ENCODE measurements at regions not wholly inside any gene's neighbourhood (a gene's known extent, or its start where the extent isn't known, plus 50 kb on each side); places are given as distances from the start of the nearest gene placed in this dataset.

GRCh38 chr5:33231935-33232334 is 208.8 kb upstream of the TARS1 start:
- Histone ChIP-seq H3K9ac (ENCODE audit: insufficient read length, low read depth) (no peak overlapping the region), H3K4me3 (ENCODE audit: insufficient read length, low read depth) (no peak overlapping the region), H3K9me3 (ENCODE audit: insufficient read depth, low read length) (no peaks in the 10 kb centered on the region), H3K4me1 (ENCODE audit: insufficient read depth, insufficient read length) (no peaks in the 10 kb centered on the region), H3K36me3 (ENCODE audit: insufficient read depth, insufficient read length, low read length) (no peaks in the 10 kb centered on the region), H3K27me3 (ENCODE audit: insufficient read depth, insufficient read length) (no peaks in the 10 kb centered on the region)
- DNase-seq (ENCODE audit: low read depth, low spot score) = no peak
- TF ChIP-seq SUZ12 (IDR thresholded peaks at IDR 0.05; ENCODE audit: extremely low read depth, insufficient read depth, insufficient read length) (no peak), ZNF274 (IDR thresholded peaks at IDR 0.05; ENCODE audit: low read depth, low read length) (no peak), YY1 (IDR thresholded peaks at IDR 0.05; ENCODE audit: insufficient read depth, insufficient read length) (no peak)

DNA sequence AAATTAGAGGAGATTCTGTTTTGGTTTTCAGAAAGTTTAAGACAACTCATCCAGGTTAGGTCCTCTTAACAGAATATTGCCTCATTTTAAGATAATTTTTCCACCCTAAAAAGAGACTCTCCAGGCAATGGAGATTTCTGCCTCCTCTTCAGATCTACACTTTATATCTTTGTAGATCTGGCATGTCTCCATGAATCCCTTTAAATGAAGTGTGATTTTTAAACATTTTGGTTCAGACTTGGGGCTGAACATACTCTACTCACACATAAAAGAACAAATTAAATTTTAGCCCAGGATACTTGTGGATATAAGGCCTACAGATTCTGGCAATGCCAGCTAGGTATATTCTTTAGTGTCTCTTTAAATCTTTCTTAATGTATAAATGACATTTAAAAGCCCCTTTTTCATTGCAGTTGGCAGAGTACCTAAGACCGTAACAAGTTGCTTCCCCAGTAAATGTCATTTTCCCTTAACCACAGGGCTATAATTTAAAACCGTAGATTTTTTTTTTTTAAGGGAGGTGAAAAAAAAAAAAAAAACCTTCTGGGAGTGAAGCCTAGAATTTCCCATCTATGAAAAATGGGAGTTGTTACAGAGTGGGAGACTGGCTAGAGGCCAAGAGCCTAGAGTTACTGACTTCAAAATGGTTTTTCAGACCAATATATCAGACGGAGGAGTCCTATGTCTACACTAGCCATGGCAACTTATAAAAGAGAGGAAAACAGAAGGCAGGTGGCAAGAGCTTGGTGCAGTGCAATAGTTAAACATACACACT is 207.8 kb upstream of the TARS1 start:
- no peaks in the 10 kb centered on the region for H3K27me3 ChIP-seq (ENCODE audit: insufficient read depth, insufficient read length)
- no peaks in the 10 kb centered on the region for H3K9me3 ChIP-seq (ENCODE audit: insufficient read depth, low read length)
- TF ChIP-seq YY1 (IDR thresholded peaks at IDR 0.05; ENCODE audit: insufficient read depth, insufficient read length) (no peak), SUZ12 (IDR thresholded peaks at IDR 0.05; ENCODE audit: extremely low read depth, insufficient read depth, insufficient read length) (no peak), ZNF274 (IDR thresholded peaks at IDR 0.05; ENCODE audit: low read depth, low read length) (no peak)
- no peaks in the 10 kb centered on the region for H3K36me3 ChIP-seq (ENCODE audit: insufficient read depth, insufficient read length, low read length)
- no peak overlapping the region for H3K4me3 ChIP-seq (ENCODE audit: insufficient read length, low read depth)
- H3K9ac ChIP-seq (ENCODE audit: insufficient read length, low read depth) = no peak overlapping the region
- no peaks in the 10 kb centered on the region for H3K4me1 ChIP-seq (ENCODE audit: insufficient read depth, insufficient read length)
- no peak for DNase-seq (ENCODE audit: low read depth, low spot score)

- Histone ChIP-seq H3K9me3 (ENCODE audit: insufficient read depth, low read length) (no peaks in the 10 kb centered on the region), H3K27me3 (ENCODE audit: insufficient read depth, insufficient read length) (no peaks in the 10 kb centered on the region), H3K4me1 (ENCODE audit: insufficient read depth, insufficient read length) (no peaks in the 10 kb centered on the region), H3K36me3 (ENCODE audit: insufficient read depth, insufficient read length, low read length) (no peaks in the 10 kb centered on the region), H3K4me3 (ENCODE audit: insufficient read length, low read depth) (no peak overlapping the region), H3K9ac (ENCODE audit: insufficient read length, low read depth) (no peak overlapping the region)
- TF ChIP-seq ZNF274 (IDR thresholded peaks at IDR 0.05; ENCODE audit: low read depth, low read length) = no peak
- no peak for TF ChIP-seq YY1 (IDR thresholded peaks at IDR 0.05; ENCODE audit: insufficient read depth, insufficient read length)
- TF ChIP-seq SUZ12 (IDR thresholded peaks at IDR 0.05; ENCODE audit: extremely low read depth, insufficient read depth, insufficient read length) = no peak
- no peak for DNase-seq (ENCODE audit: low read depth, low spot score)
These were observed 205.5 kb upstream of the TARS1 start for GRCh38 chr5:33235304-33235703.

GRCh38 chr5:33235824-33236223 is 204.9 kb upstream of the TARS1 start:
- no peak for TF ChIP-seq SUZ12 (IDR thresholded peaks at IDR 0.05; ENCODE audit: extremely low read depth, insufficient read depth, insufficient read length)
- no peak for TF ChIP-seq ZNF274 (IDR thresholded peaks at IDR 0.05; ENCODE audit: low read depth, low read length)
- no peak for TF ChIP-seq YY1 (IDR thresholded peaks at IDR 0.05; ENCODE audit: insufficient read depth, insufficient read length)
- Histone ChIP-seq H3K36me3 (ENCODE audit: insufficient read depth, insufficient read length, low read length) (no peaks in the 10 kb centered on the region), H3K9ac (ENCODE audit: insufficient read length, low read depth) (no peak overlapping the region), H3K4me3 (ENCODE audit: insufficient read length, low read depth) (no peak overlapping the region), H3K4me1 (ENCODE audit: insufficient read depth, insufficient read length) (no peaks in the 10 kb centered on the region), H3K27me3 (ENCODE audit: insufficient read depth, insufficient read length) (no peaks in the 10 kb centered on the region), H3K9me3 (ENCODE audit: insufficient read depth, low read length) (no peaks in the 10 kb centered on the region)
- DNase-seq (ENCODE audit: low read depth, low spot score) = no peak

DNA sequence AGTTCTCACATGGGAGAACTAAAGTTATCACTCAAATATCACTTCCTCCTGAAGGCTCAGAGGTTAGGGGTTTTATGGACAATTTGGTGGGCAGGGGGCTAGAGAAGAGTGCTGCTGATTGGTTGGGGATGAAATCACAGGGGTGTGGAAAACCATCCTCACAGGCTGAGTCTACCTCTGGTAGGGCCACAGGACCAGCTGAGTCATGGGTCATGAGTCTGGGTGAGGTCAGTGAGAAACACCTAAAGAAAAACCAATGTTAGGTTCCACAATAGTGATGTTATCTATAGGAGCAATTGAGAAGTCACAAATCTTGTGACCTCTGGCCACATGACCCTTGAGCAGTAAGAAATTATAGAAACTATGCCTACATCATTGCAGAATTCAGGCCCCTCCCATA is 203.3 kb upstream of the TARS1 start:
- Histone ChIP-seq H3K4me1 (ENCODE audit: insufficient read depth, insufficient read length) (no peaks in the 10 kb centered on the region), H3K9me3 (ENCODE audit: insufficient read depth, low read length) (no peaks in the 10 kb centered on the region), H3K27me3 (ENCODE audit: insufficient read depth, insufficient read length) (no peaks in the 10 kb centered on the region), H3K36me3 (ENCODE audit: insufficient read depth, insufficient read length, low read length) (no peaks in the 10 kb centered on the region), H3K4me3 (ENCODE audit: insufficient read length, low read depth) (no peak overlapping the region), H3K9ac (ENCODE audit: insufficient read length, low read depth) (no peak overlapping the region)
- no peak for DNase-seq (ENCODE audit: low read depth, low spot score)
- TF ChIP-seq ZNF274 (IDR thresholded peaks at IDR 0.05; ENCODE audit: low read depth, low read length) = no peak
- no peak for TF ChIP-seq SUZ12 (IDR thresholded peaks at IDR 0.05; ENCODE audit: extremely low read depth, insufficient read depth, insufficient read length)
- no peak for TF ChIP-seq YY1 (IDR thresholded peaks at IDR 0.05; ENCODE audit: insufficient read depth, insufficient read length)

DNA sequence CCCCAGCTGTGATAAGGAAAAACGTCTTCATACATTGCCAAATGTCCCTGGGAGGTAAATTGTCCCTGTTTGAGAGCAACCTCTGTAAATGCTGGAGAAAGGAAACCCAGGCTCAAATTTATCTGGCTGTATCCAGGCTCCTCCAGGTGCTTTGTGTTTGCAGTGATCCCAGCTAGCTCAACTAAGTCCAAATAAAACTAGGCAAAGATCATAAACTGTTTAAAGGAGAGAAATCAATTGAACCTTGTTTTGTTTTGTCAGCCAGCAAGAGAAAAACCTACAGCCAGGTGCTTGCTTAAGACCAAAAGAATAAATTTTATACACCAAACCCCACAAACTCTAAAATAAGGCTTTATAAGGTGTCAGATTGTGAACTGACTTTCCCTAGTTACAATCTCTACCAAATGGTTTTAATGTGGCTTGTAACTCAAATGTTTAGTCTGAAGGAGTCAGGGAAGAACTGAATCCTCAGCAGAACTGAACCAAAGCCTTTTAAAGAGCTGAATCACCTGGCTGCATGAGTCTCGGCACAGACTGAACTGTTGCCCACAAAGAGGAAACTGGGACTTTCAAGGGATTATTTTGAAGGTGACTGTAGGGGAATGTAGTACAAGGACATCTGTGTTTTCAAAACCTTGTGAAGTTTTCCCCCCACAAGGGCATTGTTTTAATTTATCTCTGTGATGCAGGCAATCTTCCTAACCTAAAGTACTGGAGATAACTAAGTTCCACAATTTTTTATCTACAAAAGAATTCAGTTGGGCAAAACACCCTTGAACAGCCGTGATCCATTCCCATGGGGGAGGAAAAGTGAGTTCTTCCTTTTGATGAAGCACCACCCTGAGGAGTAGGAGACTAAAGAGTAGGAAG is 201.7 kb upstream of the TARS1 start:
- TF ChIP-seq YY1 (IDR thresholded peaks at IDR 0.05; ENCODE audit: insufficient read depth, insufficient read length) (no peak), ZNF274 (IDR thresholded peaks at IDR 0.05; ENCODE audit: low read depth, low read length) (no peak), SUZ12 (IDR thresholded peaks at IDR 0.05; ENCODE audit: extremely low read depth, insufficient read depth, insufficient read length) (no peak)
- H3K9ac ChIP-seq (ENCODE audit: insufficient read length, low read depth) = no peak overlapping the region
- DNase-seq (ENCODE audit: low read depth, low spot score) = no peak
- H3K36me3 ChIP-seq (ENCODE audit: insufficient read depth, insufficient read length, low read length) = no peaks in the 10 kb centered on the region
- H3K9me3 ChIP-seq (ENCODE audit: insufficient read depth, low read length) = no peaks in the 10 kb centered on the region
- no peak overlapping the region for H3K4me3 ChIP-seq (ENCODE audit: insufficient read length, low read depth)
- no peaks in the 10 kb centered on the region for H3K27me3 ChIP-seq (ENCODE audit: insufficient read depth, insufficient read length)
- no peaks in the 10 kb centered on the region for H3K4me1 ChIP-seq (ENCODE audit: insufficient read depth, insufficient read length)

DNA sequence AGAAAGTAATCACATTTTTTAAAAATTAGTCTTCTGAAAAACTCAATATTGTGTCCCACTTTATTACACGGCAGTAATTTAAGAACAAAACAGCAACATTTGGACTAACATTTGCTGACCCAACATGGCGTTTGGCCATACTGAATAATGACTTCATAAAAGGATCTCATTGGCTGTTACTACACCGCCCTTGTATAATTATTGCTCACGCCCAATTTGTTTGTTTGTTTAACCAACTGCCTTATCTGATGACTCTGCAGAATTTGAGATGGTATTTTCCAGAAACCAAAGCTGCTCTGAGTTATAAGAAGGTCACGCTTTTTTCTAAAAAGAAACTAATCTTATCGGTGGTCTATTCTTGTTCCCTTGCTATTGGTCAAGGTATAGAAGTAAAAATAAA is 200.2 kb upstream of the TARS1 start:
- TF ChIP-seq ZNF274 (IDR thresholded peaks at IDR 0.05; ENCODE audit: low read depth, low read length) (no peak), YY1 (IDR thresholded peaks at IDR 0.05; ENCODE audit: insufficient read depth, insufficient read length) (no peak), SUZ12 (IDR thresholded peaks at IDR 0.05; ENCODE audit: extremely low read depth, insufficient read depth, insufficient read length) (no peak)
- H3K27me3 ChIP-seq (ENCODE audit: insufficient read depth, insufficient read length) = no peaks in the 10 kb centered on the region
- no peak overlapping the region for H3K4me3 ChIP-seq (ENCODE audit: insufficient read length, low read depth)
- H3K9ac ChIP-seq (ENCODE audit: insufficient read length, low read depth) = no peak overlapping the region
- DNase-seq (ENCODE audit: low read depth, low spot score) = no peak
- no peaks in the 10 kb centered on the region for H3K36me3 ChIP-seq (ENCODE audit: insufficient read depth, insufficient read length, low read length)
- no peaks in the 10 kb centered on the region for H3K4me1 ChIP-seq (ENCODE audit: insufficient read depth, insufficient read length)
- no peaks in the 10 kb centered on the region for H3K9me3 ChIP-seq (ENCODE audit: insufficient read depth, low read length)
